ENCODE measurements at regions not wholly inside any gene's neighbourhood (a gene's known extent, or its start where the extent isn't known, plus 50 kb on each side); places are given as distances from the start of the nearest gene placed in this dataset.

DNA sequence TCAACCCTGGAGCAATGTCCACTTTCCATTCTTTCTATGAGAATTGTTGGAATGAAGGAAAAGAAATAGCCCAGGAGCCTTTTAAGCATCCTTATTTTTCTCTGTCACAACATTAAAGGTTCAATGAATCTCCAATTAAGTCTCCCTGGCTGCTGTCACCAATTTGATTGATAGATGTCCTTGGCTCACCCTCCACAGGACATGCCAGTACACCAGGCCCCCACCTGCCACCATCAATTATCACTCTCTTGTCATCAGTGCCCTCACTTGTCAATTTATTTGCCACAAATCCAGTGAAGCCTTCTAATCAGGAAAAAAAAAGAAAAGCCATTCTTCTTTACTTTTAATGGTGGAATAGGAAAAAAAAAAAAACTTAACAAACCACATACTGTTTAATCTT, 453.6 kb downstream of the CENPC start:
- CTCF ChIA-PET: no interaction called here
- TF ChIP-seq PKNOX1 (IDR thresholded peaks at IDR 0.05): peak; percentile 57
- no peak for TF ChIP-seq TARDBP (IDR thresholded peaks at IDR 0.05)
- TF ChIP-seq HDGF (IDR thresholded peaks at IDR 0.05; ENCODE audit: borderline replicate concordance): no peak
- DNase-seq (ENCODE audit: extremely low spot score): no peak

GRCh38 chr4:67087897-67088296, 457.4 kb downstream of the CENPC start:
- peak; percentile 14 for DNase-seq (ENCODE audit: extremely low spot score)
- CTCF ChIA-PET: interaction anchor here (0.6 to 1.3 kb wide), 3 partner anchors 10 to 252 kb away, joined by 3 to 4 read pairs (median 3); no protein-coding TSS in a partner anchor
- TF ChIP-seq ARNT (IDR thresholded peaks at IDR 0.05): no peak
- no peak for TF ChIP-seq ELF4 (IDR thresholded peaks at IDR 0.05)
- POLR2A ChIA-PET: no interaction called here

More for the DNA sequence above, 453.6 kb downstream of the CENPC start:
- POLR2A ChIA-PET: no interaction called here

DNA sequence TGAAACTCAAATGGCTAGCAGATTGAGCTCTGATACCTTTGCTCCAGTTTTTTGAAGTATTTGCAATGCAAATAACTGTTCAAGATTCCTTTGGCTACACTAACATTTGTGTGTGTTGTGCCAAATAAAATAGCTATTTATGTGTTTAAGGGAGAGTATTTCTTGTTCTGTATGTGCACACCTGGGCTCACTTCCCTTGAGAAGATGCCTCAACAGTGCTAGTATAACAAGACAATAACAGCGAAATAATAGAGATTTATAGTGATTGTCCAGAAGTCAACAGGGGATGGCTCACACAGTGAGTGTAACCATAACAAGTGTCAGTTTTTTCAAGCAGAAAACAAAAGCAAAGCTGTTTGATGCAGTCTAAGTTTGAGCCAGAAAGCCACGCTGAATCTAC, 460.5 kb downstream of the CENPC start:
- ChIA-PET CTCF (interaction anchor here (0.6 kb wide), 1 partner anchor 107 kb away, joined by 3 read pairs; no protein-coding TSS in a partner anchor), POLR2A (no interaction called here)
- no peak for TF ChIP-seq ZNF384 (IDR thresholded peaks at IDR 0.05)
- no peak for TF ChIP-seq FOXK2 (IDR thresholded peaks at IDR 0.05)
- TF ChIP-seq ELF4 (IDR thresholded peaks at IDR 0.05): no peak
- no peak for TF ChIP-seq ARNT (IDR thresholded peaks at IDR 0.05)
- no peak for TF ChIP-seq L3MBTL2 (conservative IDR thresholded peaks at IDR 0.05)
- TF ChIP-seq BHLHE40 (IDR thresholded peaks at IDR 0.05; ENCODE audit: borderline replicate concordance): no peak
- no peak for TF ChIP-seq NFRKB (IDR thresholded peaks at IDR 0.05)
- TF ChIP-seq SP1 (IDR thresholded peaks at IDR 0.05): no peak
- no peak for TF ChIP-seq TARDBP (IDR thresholded peaks at IDR 0.05)
- TF ChIP-seq LEF1 (IDR thresholded peaks at IDR 0.05; ENCODE audit: borderline replicate concordance): no peak
- TF ChIP-seq FOXA1 (IDR thresholded peaks at IDR 0.05): no peak
- no peak for TF ChIP-seq HDGF (IDR thresholded peaks at IDR 0.05; ENCODE audit: borderline replicate concordance)
- TF ChIP-seq CTBP1 (IDR thresholded peaks at IDR 0.05; ENCODE audit: borderline replicate concordance): no peak
- no peak for TF ChIP-seq FOXM1 (IDR thresholded peaks at IDR 0.05; ENCODE audit: borderline replicate concordance)
- no peak for TF ChIP-seq SUZ12 (IDR thresholded peaks at IDR 0.05)
- no peak for TF ChIP-seq PKNOX1 (IDR thresholded peaks at IDR 0.05)

GRCh38 chr4:67083496-67083895, 461.8 kb downstream of the CENPC start:
- TF ChIP-seq LEF1 (IDR thresholded peaks at IDR 0.05; ENCODE audit: borderline replicate concordance) (no peak), FOXM1 (IDR thresholded peaks at IDR 0.05; ENCODE audit: borderline replicate concordance) (no peak), ZNF384 (IDR thresholded peaks at IDR 0.05) (no peak), BHLHE40 (IDR thresholded peaks at IDR 0.05; ENCODE audit: borderline replicate concordance) (no peak), CTBP1 (IDR thresholded peaks at IDR 0.05; ENCODE audit: borderline replicate concordance) (no peak), L3MBTL2 (conservative IDR thresholded peaks at IDR 0.05) (no peak), FOXA1 (IDR thresholded peaks at IDR 0.05) (no peak), PKNOX1 (IDR thresholded peaks at IDR 0.05) (no peak), FOXK2 (IDR thresholded peaks at IDR 0.05) (no peak), ELF4 (IDR thresholded peaks at IDR 0.05) (no peak), ARNT (IDR thresholded peaks at IDR 0.05) (no peak), SP1 (IDR thresholded peaks at IDR 0.05) (no peak), NFRKB (IDR thresholded peaks at IDR 0.05) (no peak)
- CTCF ChIA-PET: no interaction called here
- POLR2A ChIA-PET: no interaction called here
- DNase-seq (ENCODE audit: extremely low spot score): no peak

More for the DNA sequence above, 460.5 kb downstream of the CENPC start:
- no peak for DNase-seq (ENCODE audit: extremely low spot score)

- DNase-seq (ENCODE audit: extremely low spot score): no peak
- POLR2A ChIA-PET: no interaction called here
Observed at GRCh38 chr4:67082746-67083145, 462.6 kb downstream of the CENPC start.

More at GRCh38 chr4:67082746-67083145, 462.6 kb downstream of the CENPC start:
- CTCF ChIA-PET: no interaction called here
- TF ChIP-seq ZNF384 (IDR thresholded peaks at IDR 0.05): no peak
- TF ChIP-seq SUZ12 (IDR thresholded peaks at IDR 0.05): no peak
- no peak for TF ChIP-seq ELF4 (IDR thresholded peaks at IDR 0.05)
- TF ChIP-seq FOXK2 (IDR thresholded peaks at IDR 0.05): no peak
- TF ChIP-seq FOXA1 (IDR thresholded peaks at IDR 0.05): no peak
- TF ChIP-seq TARDBP (IDR thresholded peaks at IDR 0.05): no peak
- no peak for TF ChIP-seq BHLHE40 (IDR thresholded peaks at IDR 0.05; ENCODE audit: borderline replicate concordance)
- TF ChIP-seq HDGF (IDR thresholded peaks at IDR 0.05; ENCODE audit: borderline replicate concordance): no peak
- TF ChIP-seq PKNOX1 (IDR thresholded peaks at IDR 0.05): no peak
- TF ChIP-seq L3MBTL2 (conservative IDR thresholded peaks at IDR 0.05): no peak
- TF ChIP-seq FOXM1 (IDR thresholded peaks at IDR 0.05; ENCODE audit: borderline replicate concordance): no peak
- TF ChIP-seq ARNT (IDR thresholded peaks at IDR 0.05): no peak
- no peak for TF ChIP-seq CTBP1 (IDR thresholded peaks at IDR 0.05; ENCODE audit: borderline replicate concordance)
- TF ChIP-seq SP1 (IDR thresholded peaks at IDR 0.05): no peak
- TF ChIP-seq LEF1 (IDR thresholded peaks at IDR 0.05; ENCODE audit: borderline replicate concordance): no peak
